ENCODE measurements at regions not wholly inside any gene's neighbourhood (a gene's known extent, or its start where the extent isn't known, plus 50 kb on each side); places are given as distances from the start of the nearest gene placed in this dataset.

DNA sequence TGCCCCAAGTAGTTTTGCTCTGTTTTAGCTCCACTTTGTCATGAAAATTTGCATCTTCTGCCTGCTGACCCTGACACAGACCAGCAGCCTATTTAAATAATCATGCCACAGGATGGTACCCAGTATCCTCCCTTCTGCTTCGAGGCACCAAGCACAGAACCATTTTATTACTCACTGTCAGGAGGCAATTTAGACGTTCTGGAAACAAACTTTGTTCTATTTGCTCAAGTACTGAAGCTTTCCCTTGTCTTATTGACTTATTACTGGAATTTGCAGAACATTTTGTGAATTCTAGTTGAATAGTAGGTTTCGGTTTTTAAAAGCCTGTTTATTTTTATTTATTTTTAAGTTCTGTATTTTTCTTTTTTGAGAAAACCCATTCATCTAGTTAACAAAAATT is 279.6 kb upstream of the GADL1 start:
- Histone ChIP-seq H3K27me3 (ENCODE audit: insufficient read depth, low read length) (no peaks in the 10 kb centered on the region), H3K9me3 (ENCODE audit: low read length) (no peaks in the 10 kb centered on the region), H3K79me2 (ENCODE audit: insufficient read depth, low read length) (no peaks in the 10 kb centered on the region), H3K9ac (ENCODE audit: low read length) (no peak overlapping the region), H3K36me3 (ENCODE audit: insufficient read depth, low read length) (no peaks in the 10 kb centered on the region), H3K4me3 (ENCODE audit: low read depth, low read length, poor library complexity, severe bottlenecking) (no peak overlapping the region), H4K20me1 (ENCODE audit: insufficient read depth, low read length) (no peaks in the 10 kb centered on the region), H3K4me1 (ENCODE audit: insufficient read depth, low read length, severe bottlenecking) (no peaks in the 10 kb centered on the region), H3K9me2 (ENCODE audit: low read depth, low read length) (no peaks in the 10 kb centered on the region), H2AFZ (ENCODE audit: low read length) (no peak overlapping the region), H3K27ac (ENCODE audit: low read depth, low read length, poor library complexity, severe bottlenecking) (no peak overlapping the region), H3K4me2 (ENCODE audit: low read length) (no peak overlapping the region), H3F3A (ENCODE audit: insufficient read depth, low read length) (no peaks in the 10 kb centered on the region)
- TF ChIP-seq, protein P1, sequence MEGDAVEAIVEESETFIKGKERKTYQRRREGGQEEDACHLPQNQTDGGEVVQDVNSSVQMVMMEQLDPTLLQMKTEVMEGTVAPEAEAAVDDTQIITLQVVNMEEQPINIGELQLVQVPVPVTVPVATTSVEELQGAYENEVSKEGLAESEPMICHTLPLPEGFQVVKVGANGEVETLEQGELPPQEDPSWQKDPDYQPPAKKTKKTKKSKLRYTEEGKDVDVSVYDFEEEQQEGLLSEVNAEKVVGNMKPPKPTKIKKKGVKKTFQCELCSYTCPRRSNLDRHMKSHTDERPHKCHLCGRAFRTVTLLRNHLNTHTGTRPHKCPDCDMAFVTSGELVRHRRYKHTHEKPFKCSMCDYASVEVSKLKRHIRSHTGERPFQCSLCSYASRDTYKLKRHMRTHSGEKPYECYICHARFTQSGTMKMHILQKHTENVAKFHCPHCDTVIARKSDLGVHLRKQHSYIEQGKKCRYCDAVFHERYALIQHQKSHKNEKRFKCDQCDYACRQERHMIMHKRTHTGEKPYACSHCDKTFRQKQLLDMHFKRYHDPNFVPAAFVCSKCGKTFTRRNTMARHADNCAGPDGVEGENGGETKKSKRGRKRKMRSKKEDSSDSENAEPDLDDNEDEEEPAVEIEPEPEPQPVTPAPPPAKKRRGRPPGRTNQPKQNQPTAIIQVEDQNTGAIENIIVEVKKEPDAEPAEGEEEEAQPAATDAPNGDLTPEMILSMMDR (IDR thresholded peaks at IDR 0.05; ENCODE audit: low read length) = no peak
- TF ChIP-seq EZH2 (IDR thresholded peaks at IDR 0.05; ENCODE audit: borderline replicate concordance, low read length) = no peak

DNA sequence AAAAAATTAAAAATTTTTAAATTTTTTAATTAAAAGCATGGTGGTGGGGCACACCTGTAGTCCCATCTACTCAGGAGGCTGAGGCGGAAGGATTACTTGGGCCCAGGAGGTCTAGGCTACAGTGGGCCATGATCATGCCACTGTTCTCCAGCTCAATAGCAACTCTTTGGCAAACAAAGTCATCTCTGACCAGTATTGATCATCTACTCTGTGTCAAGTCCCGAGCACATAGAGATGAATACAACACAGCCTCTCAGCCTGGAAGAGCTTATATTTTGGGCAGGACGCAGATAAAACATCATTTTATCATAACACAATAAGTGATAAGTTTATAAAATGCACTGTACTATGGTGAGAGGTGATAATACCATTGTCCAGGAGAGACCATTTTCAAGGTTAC is 281.6 kb upstream of the GADL1 start:
- no peak overlapping the region for H3K9ac ChIP-seq (ENCODE audit: low read length)
- no peaks in the 10 kb centered on the region for H3K4me1 ChIP-seq (ENCODE audit: insufficient read depth, low read length, severe bottlenecking)
- H3F3A ChIP-seq (ENCODE audit: insufficient read depth, low read length) = no peaks in the 10 kb centered on the region
- H4K20me1 ChIP-seq (ENCODE audit: insufficient read depth, low read length) = no peaks in the 10 kb centered on the region
- H3K27me3 ChIP-seq (ENCODE audit: insufficient read depth, low read length) = no peaks in the 10 kb centered on the region
- no peaks in the 10 kb centered on the region for H3K36me3 ChIP-seq (ENCODE audit: insufficient read depth, low read length)
- TF ChIP-seq EZH2 (IDR thresholded peaks at IDR 0.05; ENCODE audit: borderline replicate concordance, low read length) = no peak
- TF ChIP-seq, protein P1 (IDR thresholded peaks at IDR 0.05; ENCODE audit: low read length) = no peak
- no peak overlapping the region for H3K4me3 ChIP-seq (ENCODE audit: low read depth, low read length, poor library complexity, severe bottlenecking)
- no peaks in the 10 kb centered on the region for H3K9me3 ChIP-seq (ENCODE audit: low read length)
- no peak overlapping the region for H3K27ac ChIP-seq (ENCODE audit: low read depth, low read length, poor library complexity, severe bottlenecking)
- H3K79me2 ChIP-seq (ENCODE audit: insufficient read depth, low read length) = no peaks in the 10 kb centered on the region
- no peaks in the 10 kb centered on the region for H3K9me2 ChIP-seq (ENCODE audit: low read depth, low read length)
- H3K4me2 ChIP-seq (ENCODE audit: low read length) = no peak overlapping the region
- no peak overlapping the region for H2AFZ ChIP-seq (ENCODE audit: low read length)

DNA sequence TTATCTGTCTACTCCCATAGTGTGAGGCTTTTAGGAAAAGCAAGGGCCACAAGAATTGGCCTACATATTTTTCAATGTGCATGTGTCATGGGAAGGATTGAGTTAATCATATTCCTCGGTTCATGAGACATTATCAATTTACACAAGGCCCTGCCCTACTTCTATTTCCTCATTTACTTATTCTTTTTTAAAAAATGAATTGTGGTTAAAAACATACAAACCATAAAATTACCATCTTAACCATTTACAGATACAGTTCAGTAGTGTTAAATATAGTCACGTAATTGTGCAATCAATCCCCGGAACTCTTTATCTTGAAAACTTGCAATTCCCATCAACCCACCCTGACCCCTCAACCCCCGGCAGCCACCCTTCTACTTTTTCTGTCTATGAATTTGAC is 284.0 kb upstream of the GADL1 start:
- Histone ChIP-seq H3K4me3 (ENCODE audit: low read depth, low read length, poor library complexity, severe bottlenecking) (no peak overlapping the region), H3F3A (ENCODE audit: insufficient read depth, low read length) (no peaks in the 10 kb centered on the region), H3K79me2 (ENCODE audit: insufficient read depth, low read length) (no peaks in the 10 kb centered on the region), H3K9ac (ENCODE audit: low read length) (no peak overlapping the region), H3K4me1 (ENCODE audit: insufficient read depth, low read length, severe bottlenecking) (no peaks in the 10 kb centered on the region), H3K4me2 (ENCODE audit: low read length) (no peak overlapping the region), H4K20me1 (ENCODE audit: insufficient read depth, low read length) (no peaks in the 10 kb centered on the region), H3K27me3 (ENCODE audit: insufficient read depth, low read length) (no peaks in the 10 kb centered on the region), H2AFZ (ENCODE audit: low read length) (no peak overlapping the region), H3K36me3 (ENCODE audit: insufficient read depth, low read length) (no peaks in the 10 kb centered on the region), H3K9me3 (ENCODE audit: low read length) (no peaks in the 10 kb centered on the region), H3K27ac (ENCODE audit: low read depth, low read length, poor library complexity, severe bottlenecking) (no peak overlapping the region), H3K9me2 (ENCODE audit: low read depth, low read length) (no peaks in the 10 kb centered on the region)
- TF ChIP-seq, protein P1 (IDR thresholded peaks at IDR 0.05; ENCODE audit: low read length) = no peak
- no peak for TF ChIP-seq EZH2 (IDR thresholded peaks at IDR 0.05; ENCODE audit: borderline replicate concordance, low read length)
